Stomach (tissue), 8 donors: ENCODE measurements at regions not wholly inside any gene's neighbourhood (a gene's known extent, or its start where the extent isn't known, plus 50 kb on each side); places are given as distances from the start of the nearest gene placed in this dataset.

ENCODE experiments used
- DNase-seq, 2 donors: peaks; one replicate each; pipeline versions ENCODE4 v3.0.0 to v3.0.0-alpha.2; 2013 to 2019
- H3K27ac ChIP-seq, 5 donors: fragments of 200-600 bp in 4 of 5; sonication (generic) in 4 of 5; one replicate each; pipeline ENCODE4 v1.5.1; 2013 to 2019; ENCODE audit warnings: mild to moderate bottlenecking in 1 of 5, moderate library complexity in 1 of 5
- H3K27me3 ChIP-seq, 3 donors: fragments of 200-600 bp; sonication (generic); one replicate each; pipeline ENCODE4 v1.5.1; 2017 to 2019; ENCODE audit warnings: mixed run types in 1 of 3
- H3K36me3 ChIP-seq, 4 donors: fragments of 200-600 bp; sonication (generic); 1 replicate in 3 of 4; 2 replicates in 1 of 4; pipeline ENCODE4 v1.5.1; 2016 to 2019
- H3K4me1 ChIP-seq, 4 donors: fragments of 200-600 bp; sonication (generic); one replicate each; pipeline ENCODE4 v1.5.1; 2016 to 2019
- H3K4me3 ChIP-seq, 4 donors: fragments of 200-600 bp; sonication (generic) in 3 of 4; one replicate each; pipeline ENCODE4 v1.5.1; 2016 to 2019; ENCODE audit warnings: mild to moderate bottlenecking in 1 of 4
- H3K9me3 ChIP-seq, 4 donors: fragments of 200-600 bp; sonication (generic); one replicate each; pipeline ENCODE4 v1.5.1; 2016 to 2019
- CTCF ChIP-seq, 7 experiments: fragments of 450-650 bp in 4 of 7; fragments of 200-600 bp in 3 of 7; sonication (generic) in 3 of 7; IDR thresholded peaks; one replicate each; pipeline ENCODE4 v1.5.1; 2016 to 2019; ENCODE audit warnings: antibody characterized with exemption in 7 of 7, control low read depth in 2 of 7, mild to moderate bottlenecking in 1 of 7
- EP300 ChIP-seq: sonication (generic); formaldehyde crosslinking; IDR thresholded peaks from one replicate; pipeline ENCODE4 v1.6.1; 2017; ENCODE audit warnings: antibody characterized with exemption
- POLR2A ChIP-seq, 4 donors: fragments of 450-650 bp; IDR thresholded peaks; one replicate each; pipeline ENCODE4 v1.6.1; 2016; ENCODE audit warnings: antibody characterized with exemption in 4 of 4, control low read depth in 2 of 4, mild to moderate bottlenecking in 1 of 4, moderate library complexity in 1 of 4
- POLR2AphosphoS5 ChIP-seq, 3 donors: sonication (generic); formaldehyde crosslinking; IDR thresholded peaks; one replicate each; pipeline ENCODE4 v1.6.1; 2016; ENCODE audit warnings: antibody characterized with exemption in 3 of 3
- WGBS, 5 donors: extraction: QIAGEN DNeasy Blood & Tissue Kit in 3 of 5; methylation state at CpG; one replicate each; pipeline versions ENCODE4 v1.1.5 to v1.1.7; 2013 to 2018; 5-methylcytosine and 5-hydroxymethylcytosine counted together
- intact Hi-C: fragments of 100-400 bp; cut with DNase I; formaldehyde crosslinking; loops from one replicate; pipeline ENCODE4 v1.15.1; 2023; ENCODE audit warnings: low total_unique reads
- donor health status: healthy with polysubstance abuse.
- donor health status: Bipolar disorder and iron deficiency.
- donor health status: healthy.

GRCh38 chr14:83289390-83289789 is 1755.7 kb upstream of the SEL1L start:
- Histone ChIP-seq H3K27ac (no peak overlapping the region), H3K27me3 (no peaks in the 10 kb centered on the region), H3K36me3 (no peaks in the 10 kb centered on the region), H3K9me3 (no peaks in the 10 kb centered on the region), H3K4me3 (no peak overlapping the region), H3K4me1 (no peaks in the 10 kb centered on the region)
- WGBS, 5 donors, result 71 to 81% (median 78%) methylated on average over 4 of the region's 4 CpGs
- no peak for DNase-seq
- intact Hi-C loops, result no loop called here
- no peak for TF ChIP-seq CTCF (IDR thresholded peaks at IDR 0.05)
- no peak for TF ChIP-seq POLR2AphosphoS5 (IDR thresholded peaks at IDR 0.05)
- TF ChIP-seq EP300, result no peak
- no peak for TF ChIP-seq POLR2A (IDR thresholded peaks at IDR 0.05)

DNA sequence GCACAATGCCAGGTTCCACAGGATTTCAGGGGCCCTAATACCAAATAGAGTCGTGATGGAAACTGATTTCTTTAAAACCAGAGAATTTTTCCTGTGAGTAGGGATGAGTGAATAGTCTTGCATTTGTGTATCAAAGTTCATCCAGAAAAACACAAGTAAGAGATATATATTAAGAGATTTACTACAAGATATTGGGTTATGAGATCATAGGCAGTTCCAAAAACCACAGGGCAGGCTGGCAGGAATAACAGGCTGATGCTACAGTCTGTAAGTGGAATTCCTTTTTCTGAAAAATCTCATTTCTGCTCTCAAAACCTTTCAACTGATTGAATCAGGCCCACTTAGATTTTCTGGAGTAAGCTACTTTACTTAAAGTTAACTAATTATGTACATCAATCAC is 1756.2 kb upstream of the SEL1L start:
- 67 to 82% (median 77%) methylated on average over 1 of the region's 1 CpG for WGBS, 5 donors
- H3K27me3 ChIP-seq, result no peaks in the 10 kb centered on the region
- no peak overlapping the region for H3K27ac ChIP-seq
- H3K9me3 ChIP-seq, result no peaks in the 10 kb centered on the region
- intact Hi-C loops, result no loop called here
- no peaks in the 10 kb centered on the region for H3K4me1 ChIP-seq
- no peaks in the 10 kb centered on the region for H3K36me3 ChIP-seq
- no peak for DNase-seq
- H3K4me3 ChIP-seq, result no peak overlapping the region
- TF ChIP-seq EP300, result no peak
- no peak for TF ChIP-seq POLR2A (IDR thresholded peaks at IDR 0.05)
- no peak for TF ChIP-seq POLR2AphosphoS5 (IDR thresholded peaks at IDR 0.05)
- TF ChIP-seq CTCF (IDR thresholded peaks at IDR 0.05), result no peak

- Histone ChIP-seq H3K9me3 (no peaks in the 10 kb centered on the region), H3K27me3 (no peaks in the 10 kb centered on the region), H3K27ac (no peak overlapping the region), H3K4me3 (no peak overlapping the region), H3K4me1 (no peaks in the 10 kb centered on the region), H3K36me3 (no peaks in the 10 kb centered on the region)
- TF ChIP-seq EP300 (no peak), POLR2A (IDR thresholded peaks at IDR 0.05) (no peak)
- DNase-seq, result no peak
- intact Hi-C loops, result no loop called here
These were observed 1756.8 kb upstream of the SEL1L start for GRCh38 chr14:83290447-83290846.

- TF ChIP-seq CTCF (IDR thresholded peaks at IDR 0.05) (no peak), POLR2A (IDR thresholded peaks at IDR 0.05) (no peak)
- Histone ChIP-seq H3K9me3 (no peaks in the 10 kb centered on the region), H3K4me1 (no peaks in the 10 kb centered on the region), H3K4me3 (no peak overlapping the region), H3K36me3 (no peaks in the 10 kb centered on the region), H3K27me3 (no peaks in the 10 kb centered on the region), H3K27ac (no peak overlapping the region)
- WGBS, 5 donors, result 48 to 66% (median 62%) methylated on average over 1 of the region's 1 CpG
- no peak for DNase-seq
- intact Hi-C loops, result no loop called here
These were observed 1758.1 kb upstream of the SEL1L start for GRCh38 chr14:83291714-83292113.

- WGBS, 5 donors, result 24 to 38% (median 33%) methylated on average over 1 of the region's 1 CpG
- intact Hi-C loops, result no loop called here
- H3K4me3 ChIP-seq, result no peak overlapping the region
- no peak for DNase-seq
- no peaks in the 10 kb centered on the region for H3K9me3 ChIP-seq
- no peaks in the 10 kb centered on the region for H3K4me1 ChIP-seq
- no peaks in the 10 kb centered on the region for H3K36me3 ChIP-seq
- H3K27me3 ChIP-seq, result no peaks in the 10 kb centered on the region
- H3K27ac ChIP-seq, result no peak overlapping the region
- TF ChIP-seq POLR2AphosphoS5 (IDR thresholded peaks at IDR 0.05) (no peak), EP300 (no peak), POLR2A (IDR thresholded peaks at IDR 0.05) (no peak), CTCF (IDR thresholded peaks at IDR 0.05) (no peak)
These were observed 1761.3 kb upstream of the SEL1L start for GRCh38 chr14:83294941-83295340.
